OCI-LY3 (cell line): ENCODE measurements at regions not wholly inside any gene's neighbourhood (a gene's known extent, or its start where the extent isn't known, plus 50 kb on each side); places are given as distances from the start of the nearest gene placed in this dataset.

Source experiments
- H2AFZ ChIP-seq: fragments of 200-600, 300-600 bp; shearing (Covaris generic); 2 replicates; pipeline ENCODE4 v1.6.0; 2014; ENCODE audit warnings: antibody characterized with exemption, low read depth, low read length
- H3K27ac ChIP-seq: fragments of 200-600, 300-600 bp; sonication (generic); 2 replicates; pipeline ENCODE4 v1.5.1; 2014; ENCODE audit warnings: mild to moderate bottlenecking, low read length, moderate library complexity, mixed read lengths
- H3K27me3 ChIP-seq: fragments of 200-600, 300-600 bp; sonication (generic); 2 replicates; pipeline ENCODE4 v1.6.1; 2014; ENCODE audit warnings: low read depth, low read length, mixed read lengths
- H3K36me3 ChIP-seq: fragments of 200-600, 300-600 bp; sonication (generic); replicated peaks from 2 replicates; pipeline ENCODE3; 2014; ENCODE audit warnings: low read depth, low read length, mixed read lengths
- H3K4me1 ChIP-seq: fragments of 300-600, 200-600 bp; sonication (generic); 2 replicates; pipeline ENCODE4 v1.6.1; 2014; ENCODE audit warnings: low read length, mixed read lengths
- H3K4me2 ChIP-seq: fragments of 200-600, 300-600 bp; sonication (generic); 2 replicates; pipeline ENCODE4 v1.6.1; 2014; ENCODE audit warnings: low read length, mixed read lengths
- H3K4me3 ChIP-seq: fragments of 300-600, 200-600 bp; sonication (generic); 2 replicates; pipeline ENCODE4 v1.5.1; 2014; ENCODE audit warnings: antibody characterized with exemption, mild to moderate bottlenecking, low read length, moderate library complexity
- H3K79me2 ChIP-seq: fragments of 300-600, 200-600 bp; shearing (Covaris generic); 2 replicates; pipeline ENCODE4 v1.6.1; 2014; ENCODE audit warnings: mild to moderate bottlenecking, low read length, mixed read lengths
- H3K9ac ChIP-seq: fragments of 300-600, 200-600 bp; shearing (Covaris generic); 2 replicates; pipeline ENCODE4 v1.6.0; 2014; ENCODE audit warnings: mild to moderate bottlenecking, low read length, moderate library complexity
- H3K9me3 ChIP-seq: fragments of 200-600, 300-600 bp; shearing (Covaris generic); 2 replicates; pipeline ENCODE4 v1.6.1; 2014; ENCODE audit warnings: low read length, mixed read lengths; ENCODE audit not compliant: insufficient read depth
- H4K20me1 ChIP-seq: fragments of 200-600, 300-600 bp; sonication (generic); 2 replicates; pipeline ENCODE4 v1.6.1; 2016; ENCODE audit warnings: low read length, mixed read lengths; ENCODE audit not compliant: insufficient read depth
- EZH2phosphoT487 ChIP-seq: fragments of 200-600 bp; shearing (Covaris generic); IDR thresholded peaks from 2 replicates; pipeline ENCODE4 v1.6.1; 2018; ENCODE audit warnings: antibody characterized with exemption, mixed run types, low read depth
- TF ChIP-seq, protein P1 (sequence below): fragments of 200-600, 300-600 bp; sonication (generic); IDR thresholded peaks from 2 replicates; pipeline ENCODE4 v1.5.1; 2014; ENCODE audit warnings: antibody characterized with exemption, low read length, low read depth

DNA sequence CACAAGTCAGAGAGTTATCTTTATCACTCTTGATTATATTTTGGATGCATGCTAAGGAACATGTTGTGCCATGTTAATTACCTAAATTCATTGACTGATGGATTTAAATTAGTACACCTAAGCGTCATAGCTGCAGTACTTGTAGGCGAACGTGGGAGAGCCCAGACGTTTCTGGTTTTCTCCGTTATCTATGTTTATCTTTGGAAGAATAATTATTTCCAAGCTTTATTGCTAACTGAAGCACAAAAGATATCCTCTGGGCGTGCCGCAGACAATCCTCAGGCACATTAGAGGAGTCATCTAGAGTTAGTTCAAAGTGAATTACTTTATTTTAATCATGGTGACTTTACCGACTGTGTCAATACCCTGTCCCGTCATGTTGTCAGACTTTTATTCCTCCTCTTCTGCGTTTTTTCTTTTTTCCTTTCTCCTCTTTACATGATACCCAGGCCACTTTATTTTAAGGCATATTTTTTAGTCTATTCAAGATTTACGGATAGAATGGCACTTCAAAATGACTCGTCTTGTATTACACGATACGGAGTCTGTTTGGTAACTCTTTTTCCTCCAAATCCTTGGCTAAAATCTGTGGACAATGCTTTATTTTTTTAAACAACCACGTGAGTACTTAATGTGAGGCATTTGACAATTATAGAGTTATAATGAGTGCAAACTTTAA, 632.0 kb upstream of the TENM3 start:
- H3K27me3 ChIP-seq = no peaks in the 10 kb centered on the region
- no peak overlapping the region for H3K4me3 ChIP-seq
- no peaks in the 10 kb centered on the region for H3K36me3 ChIP-seq
- H3K9ac ChIP-seq = no peak overlapping the region
- no peak overlapping the region for H3K4me2 ChIP-seq
- no peak overlapping the region for H2AFZ ChIP-seq
- H3K9me3 ChIP-seq = no peaks in the 10 kb centered on the region
- H4K20me1 ChIP-seq = no peaks in the 10 kb centered on the region
- H3K4me1 ChIP-seq = no peaks in the 10 kb centered on the region
- no peaks in the 10 kb centered on the region for H3K79me2 ChIP-seq
- H3K27ac ChIP-seq = no peak overlapping the region
- TF ChIP-seq EZH2phosphoT487 = no peak
- TF ChIP-seq, protein P1, sequence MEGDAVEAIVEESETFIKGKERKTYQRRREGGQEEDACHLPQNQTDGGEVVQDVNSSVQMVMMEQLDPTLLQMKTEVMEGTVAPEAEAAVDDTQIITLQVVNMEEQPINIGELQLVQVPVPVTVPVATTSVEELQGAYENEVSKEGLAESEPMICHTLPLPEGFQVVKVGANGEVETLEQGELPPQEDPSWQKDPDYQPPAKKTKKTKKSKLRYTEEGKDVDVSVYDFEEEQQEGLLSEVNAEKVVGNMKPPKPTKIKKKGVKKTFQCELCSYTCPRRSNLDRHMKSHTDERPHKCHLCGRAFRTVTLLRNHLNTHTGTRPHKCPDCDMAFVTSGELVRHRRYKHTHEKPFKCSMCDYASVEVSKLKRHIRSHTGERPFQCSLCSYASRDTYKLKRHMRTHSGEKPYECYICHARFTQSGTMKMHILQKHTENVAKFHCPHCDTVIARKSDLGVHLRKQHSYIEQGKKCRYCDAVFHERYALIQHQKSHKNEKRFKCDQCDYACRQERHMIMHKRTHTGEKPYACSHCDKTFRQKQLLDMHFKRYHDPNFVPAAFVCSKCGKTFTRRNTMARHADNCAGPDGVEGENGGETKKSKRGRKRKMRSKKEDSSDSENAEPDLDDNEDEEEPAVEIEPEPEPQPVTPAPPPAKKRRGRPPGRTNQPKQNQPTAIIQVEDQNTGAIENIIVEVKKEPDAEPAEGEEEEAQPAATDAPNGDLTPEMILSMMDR = no peak

GRCh38 chr4:181611946-181612600, 631.1 kb upstream of the TENM3 start:
- H3K4me2 ChIP-seq = no peak overlapping the region
- H2AFZ ChIP-seq = no peak overlapping the region
- H3K9me3 ChIP-seq = no peaks in the 10 kb centered on the region
- H3K79me2 ChIP-seq = no peaks in the 10 kb centered on the region
- no peaks in the 10 kb centered on the region for H3K36me3 ChIP-seq
- no peak overlapping the region for H3K4me3 ChIP-seq
- H3K9ac ChIP-seq = no peak overlapping the region
- H3K27ac ChIP-seq = no peak overlapping the region
- H3K27me3 ChIP-seq = no peaks in the 10 kb centered on the region
- H3K4me1 ChIP-seq = no peaks in the 10 kb centered on the region
- TF ChIP-seq, protein P1 = no peak
- TF ChIP-seq EZH2phosphoT487 = no peak
- no peaks in the 10 kb centered on the region for H4K20me1 ChIP-seq

GRCh38 chr4:181613200-181613599, 630.0 kb upstream of the TENM3 start:
- Histone ChIP-seq H4K20me1 (no peaks in the 10 kb centered on the region), H3K4me1 (no peaks in the 10 kb centered on the region), H3K36me3 (no peaks in the 10 kb centered on the region), H3K4me2 (no peak overlapping the region), H3K27me3 (no peaks in the 10 kb centered on the region), H3K9me3 (no peaks in the 10 kb centered on the region), H3K4me3 (no peak overlapping the region), H3K27ac (no peak overlapping the region), H2AFZ (no peak overlapping the region), H3K79me2 (no peaks in the 10 kb centered on the region), H3K9ac (no peak overlapping the region)
- TF ChIP-seq EZH2phosphoT487 = no peak

DNA sequence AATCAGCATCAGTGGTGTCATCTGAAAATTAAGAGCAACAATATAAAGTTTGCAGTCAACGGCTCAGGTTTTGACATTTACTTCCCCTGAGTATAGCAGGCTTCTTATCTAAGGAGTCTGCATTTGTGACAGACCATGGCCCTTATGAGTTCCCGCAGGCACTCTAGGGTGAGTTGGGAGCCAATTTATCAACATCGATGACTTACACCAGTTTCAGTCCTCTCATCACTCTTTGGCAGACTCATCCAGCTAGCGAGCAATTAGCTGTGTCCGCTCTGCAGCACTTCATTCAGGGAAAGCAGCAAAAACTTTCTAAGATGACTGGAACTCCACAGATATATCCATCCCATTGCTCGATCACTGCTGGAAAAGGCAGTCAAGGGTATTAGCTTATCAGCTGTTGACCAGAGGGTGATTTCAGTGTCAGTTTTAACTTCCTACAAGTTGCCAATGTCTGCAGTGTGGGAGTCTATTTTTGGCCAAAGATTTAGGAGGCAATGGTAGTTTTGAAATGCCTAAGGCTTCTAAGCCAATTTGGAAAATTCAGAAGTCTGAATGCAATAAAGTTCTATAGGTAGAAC, 625.1 kb upstream of the TENM3 start:
- Histone ChIP-seq H4K20me1 (no peaks in the 10 kb centered on the region), H3K9ac (no peak overlapping the region), H3K27ac (no peak overlapping the region), H2AFZ (no peak overlapping the region), H3K79me2 (no peaks in the 10 kb centered on the region), H3K36me3 (no peaks in the 10 kb centered on the region), H3K4me2 (no peak overlapping the region), H3K4me1 (peaks cover 7% of the 10 kb centered on the region), H3K4me3 (no peak overlapping the region), H3K27me3 (no peaks in the 10 kb centered on the region), H3K9me3 (no peaks in the 10 kb centered on the region)
- TF ChIP-seq, protein P1 = no peak
- TF ChIP-seq EZH2phosphoT487 = no peak
